ENCODE measurements at regions not wholly inside any gene's neighbourhood (a gene's known extent, or its start where the extent isn't known, plus 50 kb on each side); places are given as distances from the start of the nearest gene placed in this dataset.

DNA sequence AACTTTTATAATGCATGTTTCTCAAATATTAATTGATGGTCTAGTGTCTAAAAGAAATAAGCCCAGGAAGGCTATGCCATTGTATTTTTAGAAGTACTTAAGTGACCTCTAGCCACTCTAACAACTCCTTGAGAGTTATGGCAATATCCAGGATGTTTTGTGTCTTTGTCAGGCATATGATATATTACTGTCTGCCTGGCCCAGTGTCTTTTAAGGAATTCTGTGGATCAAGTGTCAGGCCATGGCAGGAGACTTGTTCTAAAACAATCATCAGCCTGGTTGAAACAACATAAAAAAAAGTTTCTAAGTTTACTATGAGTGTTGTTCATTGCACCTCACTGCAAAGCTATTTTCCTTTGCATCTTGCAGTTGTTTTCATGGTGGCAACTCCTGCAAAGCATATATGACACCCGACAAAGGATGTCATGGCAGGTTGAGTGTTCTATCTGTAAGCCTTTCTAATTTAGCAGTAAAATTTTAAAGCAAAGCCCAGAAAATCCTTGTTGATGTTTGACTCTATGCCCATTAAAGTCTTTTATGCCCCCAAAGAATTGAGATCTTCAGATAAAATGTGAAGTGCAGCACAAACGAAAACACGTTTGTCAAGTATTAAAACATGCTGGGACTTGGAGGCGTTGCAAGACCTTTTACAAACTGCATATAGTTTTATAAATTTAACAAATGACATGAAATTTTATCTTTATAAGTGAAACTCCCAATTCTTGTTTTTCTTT, 89.5 kb upstream of the SLC38A2 start:
- TF ChIP-seq, protein P1, sequence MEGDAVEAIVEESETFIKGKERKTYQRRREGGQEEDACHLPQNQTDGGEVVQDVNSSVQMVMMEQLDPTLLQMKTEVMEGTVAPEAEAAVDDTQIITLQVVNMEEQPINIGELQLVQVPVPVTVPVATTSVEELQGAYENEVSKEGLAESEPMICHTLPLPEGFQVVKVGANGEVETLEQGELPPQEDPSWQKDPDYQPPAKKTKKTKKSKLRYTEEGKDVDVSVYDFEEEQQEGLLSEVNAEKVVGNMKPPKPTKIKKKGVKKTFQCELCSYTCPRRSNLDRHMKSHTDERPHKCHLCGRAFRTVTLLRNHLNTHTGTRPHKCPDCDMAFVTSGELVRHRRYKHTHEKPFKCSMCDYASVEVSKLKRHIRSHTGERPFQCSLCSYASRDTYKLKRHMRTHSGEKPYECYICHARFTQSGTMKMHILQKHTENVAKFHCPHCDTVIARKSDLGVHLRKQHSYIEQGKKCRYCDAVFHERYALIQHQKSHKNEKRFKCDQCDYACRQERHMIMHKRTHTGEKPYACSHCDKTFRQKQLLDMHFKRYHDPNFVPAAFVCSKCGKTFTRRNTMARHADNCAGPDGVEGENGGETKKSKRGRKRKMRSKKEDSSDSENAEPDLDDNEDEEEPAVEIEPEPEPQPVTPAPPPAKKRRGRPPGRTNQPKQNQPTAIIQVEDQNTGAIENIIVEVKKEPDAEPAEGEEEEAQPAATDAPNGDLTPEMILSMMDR (IDR thresholded peaks at IDR 0.05): no peak
- TF ChIP-seq POLR2A (IDR thresholded peaks at IDR 0.05; ENCODE audit: low read length) (no peak), BHLHE40 (IDR thresholded peaks at IDR 0.05; ENCODE audit: low read depth, low read length) (no peak), EP300 (IDR thresholded peaks at IDR 0.05) (no peak), MYC (IDR thresholded peaks at IDR 0.05; ENCODE audit: borderline replicate concordance, low read length) (no peak), ZFP36 (IDR thresholded peaks at IDR 0.05; ENCODE audit: borderline replicate concordance, partially characterized antibody) (no peak)
- TF ChIP-seq, protein P2, sequence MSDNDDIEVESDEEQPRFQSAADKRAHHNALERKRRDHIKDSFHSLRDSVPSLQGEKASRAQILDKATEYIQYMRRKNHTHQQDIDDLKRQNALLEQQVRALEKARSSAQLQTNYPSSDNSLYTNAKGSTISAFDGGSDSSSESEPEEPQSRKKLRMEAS (IDR thresholded peaks at IDR 0.05): no peak

All from A549 (cell line).